RPMI7951 (cell line): ENCODE measurements at regions not wholly inside any gene's neighbourhood (a gene's known extent, or its start where the extent isn't known, plus 50 kb on each side); places are given as distances from the start of the nearest gene placed in this dataset.
A peak's percentile ranks its signal among the peaks of the same experiment; 100 is the strongest.
"Not testable (repeated sequence)": the region's sequence is repeated elsewhere in the genome, so short reads cannot be mapped to it uniquely, and the experiment has no call there.

Source experiments
- DNase-seq: peaks from one replicate; pipeline ENCODE4 v3.0.0-alpha.2; 2012; ENCODE audit warnings: low read depth

DNA sequence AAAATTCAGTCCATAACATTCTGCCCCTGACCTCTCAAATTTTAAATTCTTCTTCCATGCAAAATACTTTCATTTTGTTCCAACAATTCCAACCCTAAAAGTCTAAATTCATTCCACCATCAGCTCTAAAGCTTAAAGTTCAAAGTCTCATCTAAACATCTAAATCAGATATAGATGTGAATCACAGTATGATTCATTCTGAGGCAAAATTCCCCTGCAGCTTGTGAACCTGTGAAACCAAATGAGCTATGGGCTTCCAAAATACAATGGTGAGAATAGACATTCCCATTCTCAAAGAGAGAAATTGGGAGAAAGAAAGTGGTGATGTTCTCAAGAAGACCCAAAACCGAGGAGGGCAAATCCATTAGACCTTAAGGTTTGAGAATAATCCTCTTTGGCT, 309.8 kb downstream of the HIVEP2 start:
- peak; percentile 81 for DNase-seq

DNA sequence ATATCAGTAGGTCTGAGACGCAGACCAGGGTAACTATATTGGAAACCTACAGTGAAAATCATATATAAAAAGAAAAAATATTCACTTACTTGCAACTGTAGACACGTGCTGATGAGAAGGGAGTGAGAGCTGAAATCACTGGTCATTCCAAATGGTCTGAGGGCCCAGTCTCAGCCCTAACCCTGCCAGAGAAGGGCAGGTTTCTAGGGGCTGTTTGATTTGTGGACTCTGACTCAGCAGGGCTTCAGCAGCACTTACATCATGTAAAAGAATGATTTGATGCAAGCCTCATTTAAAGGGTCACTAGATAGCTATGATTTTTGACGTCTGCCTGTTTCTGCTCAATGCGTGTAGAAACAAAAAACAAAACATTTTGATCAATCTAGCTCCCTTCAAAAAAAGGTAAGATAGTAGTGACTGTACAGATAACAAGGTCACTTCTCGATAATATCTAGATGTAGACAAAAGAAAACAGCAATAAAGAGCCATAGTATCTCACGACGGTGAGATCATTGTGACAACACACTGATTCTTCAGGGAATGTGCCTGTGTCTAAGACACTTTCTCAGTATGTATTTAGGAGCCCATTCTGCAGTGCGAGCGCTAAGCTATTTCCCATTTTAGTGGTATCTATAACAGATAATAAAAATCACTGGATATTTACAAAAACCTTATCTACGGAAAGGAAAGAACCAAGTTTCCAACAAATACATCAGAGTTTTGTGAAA, 307.2 kb downstream of the HIVEP2 start:
- DNase-seq: no peak

DNA sequence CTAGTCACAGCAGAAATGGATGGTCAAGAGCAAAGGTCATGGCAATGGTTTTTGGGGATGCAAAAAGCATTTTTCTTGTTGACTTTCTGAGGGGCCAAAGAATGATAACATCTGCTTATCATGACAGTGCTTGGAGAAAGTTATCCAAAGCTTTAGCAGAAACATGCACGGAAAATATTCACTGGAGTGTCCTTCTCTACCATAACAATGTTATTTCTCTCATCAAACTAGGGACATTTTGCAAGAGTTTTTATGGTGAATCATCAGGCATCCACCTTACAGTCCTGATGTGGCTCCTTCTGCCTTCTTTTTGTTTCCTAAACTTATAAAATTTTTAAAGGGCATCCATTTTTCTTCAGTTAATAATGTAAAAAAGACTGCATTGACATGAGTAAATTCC, 302.3 kb downstream of the HIVEP2 start:
- DNase-seq: peak; percentile 31

GRCh38 chr6:142644866-142645265, 300.1 kb downstream of the HIVEP2 start:
- no peak for DNase-seq

DNA sequence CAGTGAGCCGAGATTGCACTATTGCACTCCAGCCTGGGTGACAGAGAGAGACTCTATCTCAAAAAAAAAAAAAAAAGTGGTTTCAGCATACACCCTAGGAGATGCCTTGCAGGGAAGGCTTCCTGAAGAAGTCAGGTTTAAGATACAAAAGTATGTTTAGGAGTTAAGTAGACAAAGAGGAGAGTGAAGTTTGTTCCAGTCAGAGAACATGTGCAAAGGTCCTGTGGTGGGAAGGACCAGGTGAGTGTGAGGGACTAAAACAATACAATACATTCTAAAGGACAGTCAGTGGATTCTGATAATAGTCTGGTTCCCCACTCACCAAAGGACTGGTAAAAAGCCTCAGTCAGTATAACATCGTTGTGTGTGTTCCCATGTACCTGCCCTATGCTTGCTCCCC, 299.3 kb downstream of the HIVEP2 start:
- no peak for DNase-seq

GRCh38 chr6:142647449-142648035, 297.4 kb downstream of the HIVEP2 start:
- no peak for DNase-seq

GRCh38 chr6:142648036-142648451, 296.9 kb downstream of the HIVEP2 start:
- DNase-seq: no peak

GRCh38 chr6:142648526-142648925, 296.4 kb downstream of the HIVEP2 start:
- no peak for DNase-seq

GRCh38 chr6:142649438-142650234, 295.3 kb downstream of the HIVEP2 start:
- DNase-seq: not testable (repeated sequence)

DNA sequence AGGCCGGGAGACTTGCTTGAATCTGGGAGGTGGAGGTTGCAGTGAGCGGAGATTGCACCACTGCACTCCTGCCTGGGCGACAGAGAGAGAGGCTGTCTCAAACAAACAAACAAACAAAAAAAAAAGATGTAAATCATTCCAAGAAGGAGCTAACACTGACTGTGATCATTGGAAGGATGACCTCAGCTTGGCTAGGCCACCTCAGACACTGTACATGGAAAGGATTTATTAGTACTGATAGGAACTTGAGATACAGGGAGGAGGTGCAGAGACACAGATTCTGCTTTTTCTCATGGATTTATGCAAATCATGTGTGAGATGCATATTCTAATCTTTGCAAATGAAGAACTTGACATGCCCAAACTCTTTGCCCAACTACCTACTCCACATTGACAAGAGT, 293.6 kb downstream of the HIVEP2 start:
- DNase-seq: no peak

DNA sequence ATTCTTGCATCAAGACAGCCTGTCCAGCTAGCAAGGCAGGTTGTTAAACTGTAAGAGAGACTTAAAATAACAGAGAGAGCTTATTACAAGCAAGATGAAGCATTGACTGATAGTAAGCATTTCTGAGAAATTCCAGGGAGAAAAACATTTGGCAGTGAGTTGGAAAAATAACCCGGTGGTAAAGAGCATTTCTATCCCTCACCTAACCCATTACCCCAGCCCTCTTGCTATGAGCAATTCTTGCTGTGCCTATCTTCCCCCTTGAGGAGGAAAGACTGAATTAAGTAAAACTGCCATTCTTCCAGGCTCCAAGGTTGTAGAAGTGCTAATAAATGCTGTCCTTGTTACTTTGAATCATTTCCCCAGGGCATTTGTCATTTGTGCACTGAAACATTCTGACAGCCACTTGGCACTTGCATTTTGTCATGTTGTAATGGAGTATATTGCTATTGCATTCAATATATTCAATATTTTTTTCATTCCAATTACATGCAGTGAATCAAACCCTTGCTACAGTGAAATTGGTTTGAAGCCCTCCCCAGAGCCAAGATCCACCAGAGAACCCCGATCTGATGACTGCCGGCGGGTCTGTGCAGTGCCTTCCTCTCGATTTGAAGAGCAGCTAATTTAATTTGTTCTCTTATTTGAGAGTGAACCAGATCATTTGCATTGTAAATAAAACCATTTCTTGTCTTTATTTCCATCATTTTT, 291.1 kb downstream of the HIVEP2 start:
- no peak for DNase-seq

DNA sequence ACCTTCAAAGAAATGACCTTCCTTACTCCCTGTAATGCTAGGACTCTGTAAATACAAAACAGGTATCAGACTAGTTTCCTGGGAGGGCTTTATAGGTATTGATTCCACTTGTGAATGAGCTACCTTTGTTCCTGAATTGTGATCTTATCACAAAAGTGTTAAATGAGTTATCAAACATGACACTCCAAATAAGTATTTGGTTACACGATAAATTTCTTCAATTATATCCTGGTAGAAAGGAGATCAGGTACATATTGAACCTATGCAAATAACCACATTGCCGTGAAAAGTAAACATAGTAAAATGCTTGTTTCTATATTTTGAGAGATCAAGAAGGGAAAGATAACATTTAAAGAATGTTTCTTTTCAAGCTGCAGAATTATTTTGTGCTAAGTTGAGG, 285.3 kb downstream of the HIVEP2 start:
- no peak for DNase-seq

- DNase-seq: no peak
These were observed 279.6 kb downstream of the HIVEP2 start for GRCh38 chr6:142665393-142665792.

DNA sequence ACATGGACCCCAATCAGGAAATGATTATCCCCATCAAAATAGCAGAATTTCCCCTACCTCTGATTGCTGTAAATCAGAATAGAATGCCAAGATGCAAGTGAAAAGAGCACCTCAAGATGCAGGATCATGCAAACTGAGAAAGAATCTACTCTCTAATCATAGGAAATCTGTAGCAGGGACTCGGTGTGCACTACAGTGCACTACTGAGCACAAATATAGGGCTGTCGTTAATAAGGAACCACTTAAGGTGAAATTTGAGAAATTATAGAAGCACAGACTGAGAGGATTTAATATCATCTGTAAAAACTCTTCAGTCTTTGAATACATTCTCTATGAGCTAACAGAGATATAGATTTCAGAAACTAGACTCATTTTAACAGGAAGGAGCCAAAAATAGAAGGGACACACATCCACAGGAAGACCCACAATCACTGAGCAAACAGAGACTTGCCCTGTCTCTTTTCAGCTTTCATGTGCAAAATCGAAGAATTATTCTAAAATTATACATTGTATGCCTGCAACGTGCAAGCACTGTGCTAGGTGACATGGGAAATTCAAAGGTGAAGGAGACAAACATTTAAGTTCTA, 278.3 kb downstream of the HIVEP2 start:
- DNase-seq: no peak

- DNase-seq: no peak
These were observed 275.3 kb downstream of the HIVEP2 start for GRCh38 chr6:142669471-142670351.

- DNase-seq: no peak
These were observed 273.2 kb downstream of the HIVEP2 start for GRCh38 chr6:142671791-142672190.

GRCh38 chr6:142675517-142675916, 269.5 kb downstream of the HIVEP2 start:
- DNase-seq: no peak

GRCh38 chr6:142676027-142676443, 268.9 kb downstream of the HIVEP2 start:
- no peak for DNase-seq

DNA sequence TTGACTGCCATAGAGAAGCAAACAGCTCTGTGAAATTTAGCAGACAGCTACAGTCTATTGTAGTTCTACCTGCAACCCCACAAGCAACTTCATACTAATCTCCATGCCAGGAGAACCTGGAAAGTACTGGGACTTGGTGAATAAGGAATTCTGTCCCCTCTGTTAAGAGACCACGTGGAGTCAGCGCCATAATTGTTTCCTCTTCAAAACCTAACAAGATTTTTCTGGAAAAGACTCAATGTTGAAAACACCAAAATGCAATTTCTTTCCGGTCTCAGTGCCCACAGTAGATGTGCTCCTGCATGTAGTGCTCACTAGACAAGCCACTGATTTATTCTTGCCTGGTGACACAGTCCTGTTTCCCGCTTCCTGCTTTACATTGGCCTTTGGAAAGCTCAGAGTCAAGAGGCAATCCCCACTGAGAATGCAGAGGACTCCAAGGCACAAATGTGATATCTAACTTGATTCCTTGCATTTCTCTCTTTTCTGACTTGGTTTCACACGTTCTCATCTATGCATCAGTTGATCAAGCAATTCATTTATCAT, 268.3 kb downstream of the HIVEP2 start:
- DNase-seq: no peak

DNA sequence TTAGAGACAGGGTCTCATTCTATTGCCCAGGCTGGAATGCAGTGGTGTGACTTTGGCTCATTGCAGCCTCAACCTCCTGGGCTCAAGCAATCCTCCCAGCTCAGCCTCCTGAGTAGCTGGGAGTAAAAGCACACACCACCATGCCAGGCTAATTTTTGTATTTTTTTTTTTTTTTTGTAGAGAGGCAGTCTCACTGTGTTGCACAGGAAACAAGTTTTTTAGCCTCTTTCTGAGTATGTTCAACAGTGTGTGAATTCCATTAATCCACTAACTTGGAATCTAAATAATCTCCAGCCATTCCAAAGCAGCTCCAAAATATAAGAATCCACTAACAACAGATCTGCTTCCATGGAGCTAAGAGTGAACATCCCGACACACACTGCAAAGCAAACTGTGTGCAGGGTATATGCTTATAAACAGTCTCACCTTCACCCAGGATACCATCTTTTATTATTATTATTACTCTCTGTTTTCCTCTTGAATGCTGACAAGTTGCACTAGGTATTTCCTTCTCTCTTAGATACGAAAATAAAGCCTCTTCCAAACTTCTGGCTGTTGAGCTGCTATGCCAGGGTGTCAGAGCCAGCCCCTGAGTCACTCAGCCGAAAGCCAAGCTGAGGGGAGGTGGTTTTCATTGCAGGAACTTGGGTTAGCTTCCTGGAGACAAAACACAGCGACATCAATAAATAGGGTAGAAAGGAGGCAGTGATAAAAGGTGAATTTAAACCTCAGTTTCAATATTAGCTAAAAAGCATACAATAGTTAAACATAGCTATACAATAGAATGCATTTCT, 264.9 kb downstream of the HIVEP2 start:
- DNase-seq: peak; percentile 31
